ENCODE measurements at regions not wholly inside any gene's neighbourhood (a gene's known extent, or its start where the extent isn't known, plus 50 kb on each side); places are given as distances from the start of the nearest gene placed in this dataset.
A peak's percentile ranks its signal among the peaks of the same experiment; 100 is the strongest.

DNA sequence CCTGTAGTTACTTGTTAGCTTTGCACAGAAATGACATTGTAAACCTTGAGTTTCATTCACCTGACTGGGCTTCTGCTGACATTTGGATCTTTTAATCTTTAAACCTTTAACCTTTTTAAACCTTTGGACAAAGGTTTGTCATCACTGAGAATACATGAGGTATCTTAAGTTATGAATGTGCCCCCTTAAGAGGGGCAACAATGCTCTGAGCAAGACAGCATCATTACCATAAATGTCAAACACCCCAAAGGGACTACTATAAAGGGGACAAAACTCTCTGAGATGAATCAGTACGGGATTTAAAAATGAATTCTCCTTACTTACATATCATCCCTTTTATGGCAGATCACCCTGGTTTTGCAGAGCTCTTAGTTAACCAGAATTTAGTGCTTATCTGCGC lies 203.3 kb downstream of the COG6 start:
- DNase-seq (ENCODE audit: low read depth): no peak

DNA sequence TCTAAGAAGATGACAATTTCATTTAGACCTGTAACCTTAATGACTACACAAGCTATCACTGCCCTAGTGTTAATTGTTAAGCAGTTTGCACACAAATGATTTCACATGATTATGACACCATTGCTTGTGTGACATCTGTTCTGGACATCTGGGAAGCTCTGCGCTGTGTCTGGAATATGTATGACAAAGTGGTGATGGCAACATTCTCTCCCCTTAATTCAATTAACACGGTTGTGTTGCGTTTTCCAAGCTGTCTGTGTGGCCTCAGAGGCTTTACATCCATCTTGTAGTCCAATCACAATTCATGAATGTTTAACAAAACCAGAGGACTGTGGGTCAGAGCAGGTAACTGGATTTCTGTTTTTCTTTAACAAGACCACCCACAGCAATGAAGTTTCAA lies 204.4 kb downstream of the COG6 start:
- no peak for DNase-seq (ENCODE audit: low read depth)

GRCh38 chr13:39862900-39863299 lies 207.4 kb downstream of the COG6 start:
- no peak for DNase-seq (ENCODE audit: low read depth)

GRCh38 chr13:39864221-39864620 lies 208.8 kb downstream of the COG6 start:
- no peak for DNase-seq (ENCODE audit: low read depth)

DNA sequence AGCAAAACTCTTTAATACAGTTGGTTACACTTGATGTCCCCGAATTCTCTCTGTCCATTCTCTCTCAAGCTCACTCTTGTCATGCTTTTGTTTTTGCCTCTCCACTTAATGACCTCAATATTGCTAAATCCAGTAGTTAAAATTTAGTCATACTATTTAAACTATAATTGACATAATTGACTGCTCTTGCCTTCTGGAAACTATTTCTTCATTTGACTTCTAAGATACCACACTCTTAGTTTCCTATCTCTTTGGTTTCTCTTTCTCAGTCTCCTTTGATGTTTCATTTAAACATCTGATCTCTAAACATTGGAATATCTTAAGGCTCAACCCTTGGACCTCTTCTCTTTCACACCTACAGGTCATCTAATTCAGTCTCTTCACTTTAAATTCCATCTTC lies 211.3 kb downstream of the COG6 start:
- DNase-seq (ENCODE audit: low read depth): no peak

- no peak for DNase-seq (ENCODE audit: low read depth)
Measured at GRCh38 chr13:39867807-39868206, 212.3 kb downstream of the COG6 start.

DNA sequence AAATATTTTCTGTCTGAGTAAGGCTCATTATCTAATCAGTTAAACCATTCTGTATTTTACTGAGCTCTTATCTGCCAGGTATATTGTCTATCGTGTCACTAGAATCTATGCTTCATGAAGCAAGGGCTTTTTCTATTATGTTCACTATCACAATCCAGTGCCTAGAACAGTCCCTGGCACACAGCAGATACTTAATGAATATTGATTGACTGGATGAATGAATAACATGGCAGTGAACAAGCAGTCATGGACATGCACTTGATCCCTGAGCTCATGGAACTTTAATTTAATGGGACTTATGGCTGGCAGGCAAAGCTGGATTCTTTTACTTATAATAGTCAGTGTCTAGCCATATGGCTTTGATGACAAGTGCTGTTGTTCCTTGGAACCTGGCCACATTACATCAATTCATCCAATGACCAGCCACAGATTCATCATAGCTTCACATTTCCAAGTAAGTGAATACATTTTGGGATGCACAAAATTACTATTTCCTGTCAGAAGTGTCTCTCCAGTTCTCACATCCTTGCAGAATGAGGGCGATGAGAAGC lies 214.8 kb downstream of the COG6 start:
- DNase-seq (ENCODE audit: low read depth): no peak

- no peak for DNase-seq (ENCODE audit: low read depth)
Measured at GRCh38 chr13:39874331-39875053, 219.0 kb downstream of the COG6 start.

GRCh38 chr13:39875111-39875987 lies 219.9 kb downstream of the COG6 start:
- DNase-seq (ENCODE audit: low read depth): peak; percentile 15

- peak; percentile 80 for DNase-seq (ENCODE audit: low read depth)
Measured at GRCh38 chr13:39876258-39876657, 220.8 kb downstream of the COG6 start.

GRCh38 chr13:39877134-39877533 lies 221.7 kb downstream of the COG6 start:
- no peak for DNase-seq (ENCODE audit: low read depth)

- DNase-seq (ENCODE audit: low read depth): no peak
Measured at GRCh38 chr13:39879286-39880035, 224.0 kb downstream of the COG6 start.

- DNase-seq (ENCODE audit: low read depth): no peak
Measured at GRCh38 chr13:39881383-39881782, 225.9 kb downstream of the COG6 start.

- DNase-seq (ENCODE audit: low read depth): no peak
Measured at GRCh38 chr13:39881887-39882286, 226.4 kb downstream of the COG6 start.

DNA sequence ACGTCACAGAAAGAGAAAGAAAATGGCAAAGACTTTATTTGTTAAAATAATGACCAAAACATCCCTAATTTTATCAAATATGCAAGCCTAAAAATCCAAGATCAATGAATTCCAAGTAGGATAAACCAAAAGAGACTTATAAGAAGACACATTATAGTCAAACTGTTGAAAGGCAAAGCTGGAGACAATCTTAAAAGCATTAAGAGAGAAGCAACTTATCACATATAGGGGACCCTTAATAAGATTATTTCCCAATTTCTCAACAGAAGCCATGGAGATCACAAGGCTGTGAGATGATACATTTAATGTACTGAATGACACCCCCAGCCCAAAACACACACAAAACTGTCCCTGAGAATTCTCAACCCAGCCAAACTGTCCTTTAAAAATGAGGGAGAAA lies 228.7 kb downstream of the COG6 start:
- DNase-seq (ENCODE audit: low read depth): no peak

- DNase-seq (ENCODE audit: low read depth): no peak
Measured at GRCh38 chr13:39886336-39886735, 230.9 kb downstream of the COG6 start.

DNA sequence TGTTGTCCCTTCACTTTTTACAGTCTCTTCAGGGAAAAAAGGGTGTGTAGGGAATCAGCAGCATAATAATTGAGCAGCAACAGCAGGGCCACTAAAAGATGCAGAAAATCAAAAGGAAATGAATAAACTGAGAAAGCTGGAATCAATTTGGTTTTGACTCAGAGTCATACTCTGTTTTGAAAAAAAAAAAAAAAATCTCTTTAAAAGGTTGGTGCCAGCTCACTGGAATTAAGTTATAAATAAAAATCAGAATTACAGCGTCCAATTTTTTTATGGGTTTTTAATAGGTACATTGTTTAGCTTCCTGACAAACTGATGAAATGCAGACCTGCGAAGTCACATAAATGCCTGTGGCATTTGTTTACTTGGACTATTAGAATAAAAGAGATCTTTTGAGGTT lies 231.9 kb downstream of the COG6 start:
- no peak for DNase-seq (ENCODE audit: low read depth)

- DNase-seq (ENCODE audit: low read depth): no peak
Measured at GRCh38 chr13:39888865-39889810, 233.7 kb downstream of the COG6 start.

- no peak for DNase-seq (ENCODE audit: low read depth)
Measured at GRCh38 chr13:39890537-39890936, 235.1 kb downstream of the COG6 start.

DNA sequence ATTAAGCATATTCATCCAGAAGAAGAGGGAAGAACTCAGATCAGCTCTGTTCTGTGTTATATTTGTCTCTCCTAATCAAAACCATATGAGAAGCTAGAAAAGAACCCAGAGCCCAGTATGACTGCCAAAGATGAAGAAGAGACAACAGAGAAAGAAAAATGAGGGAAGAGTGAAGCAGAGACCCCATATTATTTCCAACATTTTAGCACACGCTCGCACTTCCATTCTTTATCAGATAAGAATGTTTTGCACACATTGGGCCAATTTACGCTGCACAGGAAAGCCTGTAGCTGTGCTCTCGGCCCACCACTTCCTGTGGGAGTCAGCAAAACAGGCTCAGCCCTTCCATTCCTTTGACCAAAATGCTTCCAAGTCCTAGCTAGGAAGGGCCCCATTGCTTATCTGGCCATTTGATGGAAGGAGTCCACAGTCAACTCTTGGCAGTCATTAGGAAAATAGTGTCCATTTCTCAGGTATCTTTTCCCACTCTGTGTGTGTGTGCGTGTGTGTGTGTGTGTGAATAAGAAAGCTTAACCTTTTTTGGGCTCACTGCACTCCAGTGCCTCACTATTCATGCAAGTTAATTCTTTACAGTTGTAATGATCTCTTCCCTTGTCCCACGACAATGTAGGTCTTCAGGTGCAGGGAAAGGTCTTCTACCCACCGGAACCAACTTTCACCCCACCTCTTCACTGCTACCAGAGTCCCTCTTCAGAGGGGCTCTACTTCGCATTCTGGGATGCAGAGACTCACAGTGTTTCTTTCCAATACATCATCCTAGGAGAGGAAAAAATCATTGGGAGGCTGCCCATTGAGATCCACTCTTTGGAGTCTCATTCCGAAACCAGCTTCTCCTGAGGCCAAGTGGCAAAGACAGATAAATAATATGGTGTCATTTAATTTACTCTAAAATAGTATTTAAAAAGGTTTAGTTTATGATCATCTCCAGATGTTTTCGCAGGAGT lies 237.5 kb downstream of the COG6 start:
- no peak for DNase-seq (ENCODE audit: low read depth)
